Renal pelvis (tissue), 1 donor: ENCODE measurements at regions not wholly inside any gene's neighbourhood (a gene's known extent, or its start where the extent isn't known, plus 50 kb on each side); places are given as distances from the start of the nearest gene placed in this dataset.
A peak's percentile ranks its signal among the peaks of the same experiment; 100 is the strongest.
"Not testable (repeated sequence)": the region's sequence is repeated elsewhere in the genome, so short reads cannot be mapped to it uniquely, and the experiment has no call there.

Experiments used
- DNase-seq: peaks from one replicate; pipeline ENCODE4 v3.0.0-alpha.2; 2013

- no peak for DNase-seq
These were observed 265.4 kb downstream of the CGGBP1 start for GRCh38 chr3:87793337-87793877.

GRCh38 chr3:87792534-87793336, 266.1 kb downstream of the CGGBP1 start, which contains the start of gene HTR1F:
HTR1F (plus strand) TSS chr3:87792706.
- DNase-seq: peak; percentile 37

GRCh38 chr3:87792198-87792533, 266.6 kb downstream of the CGGBP1 start:
- peak; percentile 33 for DNase-seq

- DNase-seq: no peak
These were observed 267.4 kb downstream of the CGGBP1 start for GRCh38 chr3:87791248-87792027.

- not testable (repeated sequence) for DNase-seq
These were observed 269.8 kb downstream of the CGGBP1 start for GRCh38 chr3:87789049-87789448.

- no peak for DNase-seq
These were observed 270.3 kb downstream of the CGGBP1 start for GRCh38 chr3:87788516-87788915.

GRCh38 chr3:87780811-87781210, 278.0 kb downstream of the CGGBP1 start:
- no peak for DNase-seq

GRCh38 chr3:87778876-87779275, 279.9 kb downstream of the CGGBP1 start:
- DNase-seq: no peak

GRCh38 chr3:87771337-87772192, 287.2 kb downstream of the CGGBP1 start:
- DNase-seq: no peak

- no peak for DNase-seq
These were observed 292.1 kb downstream of the CGGBP1 start for GRCh38 chr3:87766721-87767120.

GRCh38 chr3:87765256-87765655, 293.5 kb downstream of the CGGBP1 start:
- DNase-seq: no peak

- DNase-seq: no peak
These were observed 297.0 kb downstream of the CGGBP1 start for GRCh38 chr3:87761795-87762194.

- no peak for DNase-seq
These were observed 297.5 kb downstream of the CGGBP1 start for GRCh38 chr3:87761341-87761740.

- DNase-seq: no peak
These were observed 302.2 kb downstream of the CGGBP1 start for GRCh38 chr3:87756616-87757015.

- no peak for DNase-seq
These were observed 303.0 kb downstream of the CGGBP1 start for GRCh38 chr3:87755852-87756251.

GRCh38 chr3:87742250-87742649, 316.6 kb downstream of the CGGBP1 start:
- DNase-seq: no peak

- DNase-seq: not testable (repeated sequence)
These were observed 317.9 kb downstream of the CGGBP1 start for GRCh38 chr3:87740894-87741293.

GRCh38 chr3:87737817-87738216, 321.0 kb downstream of the CGGBP1 start:
- DNase-seq: not testable (repeated sequence)

GRCh38 chr3:87733671-87734367, 325.0 kb downstream of the CGGBP1 start:
- peak; percentile 42 for DNase-seq

- DNase-seq: no peak
These were observed 326.5 kb downstream of the CGGBP1 start for GRCh38 chr3:87732294-87732693.

- DNase-seq: no peak
These were observed 331.0 kb downstream of the CGGBP1 start for GRCh38 chr3:87727783-87728182.
